ENCODE measurements at regions not wholly inside any gene's neighbourhood (a gene's known extent, or its start where the extent isn't known, plus 50 kb on each side); places are given as distances from the start of the nearest gene placed in this dataset.
A peak's percentile ranks its signal among the peaks of the same experiment; 100 is the strongest.

- ATAC-seq (ENCODE audit: low FRiP score in 2 of 2) (no peak), DNase-seq (peak in 1 of 2 donors; percentile 46)
- Histone ChIP-seq H3K36me3 (peaks cover 0 to 5% (median 0%) of the 10 kb centered on the region in 4 donors), H3K27me3 (no peaks in the 10 kb centered on the region), H3K4me1 (peaks cover 84 to 97% (median 89%) of the 10 kb centered on the region in 4 donors), H3K27ac (peak overlapping the region; percentile 15 to 95 (median 76)), H3K9me3 (no peaks in the 10 kb centered on the region), H3K4me3 (peak overlapping the region in 3 of 4 donors; percentile 5 to 92 (median 26))
- WGBS, 2 donors: 67 to 73% methylated on average over 13 to 19 of the region's 20 CpGs
- TF ChIP-seq POLR2AphosphoS5 (IDR thresholded peaks at IDR 0.05) (peak in 1 of 2 donors; percentile 12), POLR2A (IDR thresholded peaks at IDR 0.05) (no peak)
- TF ChIP-seq, protein P1, sequence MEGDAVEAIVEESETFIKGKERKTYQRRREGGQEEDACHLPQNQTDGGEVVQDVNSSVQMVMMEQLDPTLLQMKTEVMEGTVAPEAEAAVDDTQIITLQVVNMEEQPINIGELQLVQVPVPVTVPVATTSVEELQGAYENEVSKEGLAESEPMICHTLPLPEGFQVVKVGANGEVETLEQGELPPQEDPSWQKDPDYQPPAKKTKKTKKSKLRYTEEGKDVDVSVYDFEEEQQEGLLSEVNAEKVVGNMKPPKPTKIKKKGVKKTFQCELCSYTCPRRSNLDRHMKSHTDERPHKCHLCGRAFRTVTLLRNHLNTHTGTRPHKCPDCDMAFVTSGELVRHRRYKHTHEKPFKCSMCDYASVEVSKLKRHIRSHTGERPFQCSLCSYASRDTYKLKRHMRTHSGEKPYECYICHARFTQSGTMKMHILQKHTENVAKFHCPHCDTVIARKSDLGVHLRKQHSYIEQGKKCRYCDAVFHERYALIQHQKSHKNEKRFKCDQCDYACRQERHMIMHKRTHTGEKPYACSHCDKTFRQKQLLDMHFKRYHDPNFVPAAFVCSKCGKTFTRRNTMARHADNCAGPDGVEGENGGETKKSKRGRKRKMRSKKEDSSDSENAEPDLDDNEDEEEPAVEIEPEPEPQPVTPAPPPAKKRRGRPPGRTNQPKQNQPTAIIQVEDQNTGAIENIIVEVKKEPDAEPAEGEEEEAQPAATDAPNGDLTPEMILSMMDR (IDR thresholded peaks at IDR 0.05): no peak
Measured at GRCh38 chr17:77375917-77376651, 235.3 kb downstream of the SEC14L1 start.

- TF ChIP-seq POLR2AphosphoS5 (IDR thresholded peaks at IDR 0.05): peak; percentile 39 to 56
- TF ChIP-seq, protein P1 (IDR thresholded peaks at IDR 0.05): no peak
- no peaks in the 10 kb centered on the region for H3K9me3 ChIP-seq
- H3K27ac ChIP-seq: peak overlapping the region; percentile 15 to 95 (median 76)
- peak in 1 of 2 donors; percentile 66 for DNase-seq
- peak overlapping the region in 1 of 4 donors; percentile 92 for H3K4me3 ChIP-seq
- peaks cover 83 to 95% (median 87%) of the 10 kb centered on the region in 4 donors for H3K4me1 ChIP-seq
- H3K27me3 ChIP-seq: no peaks in the 10 kb centered on the region
- WGBS, 2 donors: 63 to 69% methylated on average over 28 to 31 of the region's 31 CpGs
- peaks cover 0 to 5% (median 0%) of the 10 kb centered on the region in 4 donors for H3K36me3 ChIP-seq
- ATAC-seq (ENCODE audit: low FRiP score in 2 of 2): no peak
Measured at GRCh38 chr17:77376795-77377709, 236.3 kb downstream of the SEC14L1 start.

DNA sequence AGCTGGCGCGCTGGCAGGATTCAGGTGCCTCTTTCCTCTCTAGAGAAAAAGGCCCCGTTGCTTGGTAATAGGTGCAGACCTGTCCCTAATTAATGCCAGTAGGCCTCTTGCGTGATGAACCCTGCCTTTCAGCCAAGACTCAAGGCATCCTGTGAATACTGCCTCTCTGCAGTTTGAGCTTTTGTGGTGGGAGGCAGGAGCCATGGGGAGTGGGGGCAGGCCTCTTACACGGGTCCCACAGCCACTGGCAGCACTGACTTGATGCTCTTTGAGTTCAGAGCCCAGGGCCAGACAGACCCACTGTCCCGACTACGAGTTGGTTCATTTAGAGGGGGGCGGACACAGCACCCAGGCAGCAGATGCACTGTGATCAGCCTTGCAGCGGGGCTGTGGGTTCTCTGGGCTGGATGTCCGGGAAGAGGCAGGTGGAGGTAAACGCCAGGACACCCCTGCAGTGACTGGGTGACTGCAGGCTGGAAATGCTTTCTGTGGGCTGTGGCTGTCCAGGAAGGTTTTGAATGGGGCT lies 237.0 kb downstream of the SEC14L1 start:
- H3K36me3 ChIP-seq: peaks cover 0 to 5% (median 0%) of the 10 kb centered on the region in 4 donors
- TF ChIP-seq POLR2A (IDR thresholded peaks at IDR 0.05) (no peak), EP300 (IDR thresholded peaks at IDR 0.05) (no peak), POLR2AphosphoS5 (IDR thresholded peaks at IDR 0.05) (no peak)
- TF ChIP-seq, protein P1 (IDR thresholded peaks at IDR 0.05): no peak
- no peaks in the 10 kb centered on the region for H3K9me3 ChIP-seq
- H3K27ac ChIP-seq: peak overlapping the region in 3 of 4 donors; percentile 60 to 95 (median 93)
- no peaks in the 10 kb centered on the region for H3K27me3 ChIP-seq
- ATAC-seq (ENCODE audit: low FRiP score in 2 of 2) (no peak), DNase-seq (no peak)
- H3K4me3 ChIP-seq: no peak overlapping the region
- WGBS, 2 donors: 79 to 84% methylated on average over 5 to 11 of the region's 11 CpGs
- H3K4me1 ChIP-seq: peaks cover 83 to 95% (median 87%) of the 10 kb centered on the region in 4 donors

- Histone ChIP-seq H3K36me3 (peaks cover 0 to 5% (median 0%) of the 10 kb centered on the region in 4 donors), H3K9me3 (no peaks in the 10 kb centered on the region), H3K4me1 (peaks cover 89 to 96% (median 93%) of the 10 kb centered on the region in 4 donors), H3K27ac (peak overlapping the region in 2 of 4 donors; percentile 93 to 95), H3K4me3 (no peak overlapping the region), H3K27me3 (no peaks in the 10 kb centered on the region)
- 94 to 98% methylated on average over 13 to 22 of the region's 22 CpGs for WGBS, 2 donors
- no peak for DNase-seq
- ATAC-seq (ENCODE audit: low FRiP score in 2 of 2): no peak
- TF ChIP-seq, protein P1 (IDR thresholded peaks at IDR 0.05): no peak
- TF ChIP-seq EP300 (IDR thresholded peaks at IDR 0.05): no peak
- TF ChIP-seq POLR2AphosphoS5 (IDR thresholded peaks at IDR 0.05): no peak
- no peak for TF ChIP-seq POLR2A (IDR thresholded peaks at IDR 0.05)
Measured at GRCh38 chr17:77378318-77379064, 237.7 kb downstream of the SEC14L1 start.

All from upper lobe of left lung (tissue), 6 donors.